Midbrain (tissue), 1 donor: ENCODE measurements at regions not wholly inside any gene's neighbourhood (a gene's known extent, or its start where the extent isn't known, plus 50 kb on each side); places are given as distances from the start of the nearest gene placed in this dataset.

Source experiments
- DNase-seq: peaks from one replicate; lab custom pipeline; 2025; lab: John Stamatoyannopoulos, UW

- peak; percentile 92 for DNase-seq
These were observed 74.3 kb downstream of the RFLNA start for GRCh38 chr12:124369055-124369826.

DNA sequence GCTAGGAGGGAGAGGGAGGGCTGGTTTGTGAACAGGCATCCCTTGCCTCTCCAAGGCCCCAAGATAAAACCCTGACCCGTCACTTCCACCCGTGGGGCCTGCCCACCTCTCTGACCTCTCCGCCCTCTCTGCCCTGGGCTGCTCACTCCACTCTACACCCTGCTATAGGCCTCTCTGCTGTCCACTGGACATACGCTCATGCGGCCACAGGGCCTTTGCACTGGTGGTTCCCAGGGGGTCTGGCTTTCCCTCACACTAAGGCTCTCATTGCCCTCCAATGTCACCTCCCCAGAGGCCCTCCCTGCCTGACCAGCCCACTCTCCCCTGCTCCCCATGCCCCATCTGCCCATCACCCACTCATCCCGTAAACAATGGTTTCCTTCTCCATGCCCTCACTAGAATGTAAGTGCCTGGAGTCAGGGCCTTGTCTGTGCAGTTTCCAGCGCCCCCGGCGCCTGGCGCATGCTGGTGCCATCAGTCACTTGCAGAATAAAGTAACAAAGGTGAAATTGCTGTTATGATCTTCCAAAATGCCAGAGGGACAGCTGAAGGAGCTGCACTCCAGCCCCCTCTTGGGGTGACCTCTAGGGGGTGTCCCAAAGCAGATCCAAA is 73.6 kb downstream of the RFLNA start:
- peak; percentile 39 for DNase-seq

DNA sequence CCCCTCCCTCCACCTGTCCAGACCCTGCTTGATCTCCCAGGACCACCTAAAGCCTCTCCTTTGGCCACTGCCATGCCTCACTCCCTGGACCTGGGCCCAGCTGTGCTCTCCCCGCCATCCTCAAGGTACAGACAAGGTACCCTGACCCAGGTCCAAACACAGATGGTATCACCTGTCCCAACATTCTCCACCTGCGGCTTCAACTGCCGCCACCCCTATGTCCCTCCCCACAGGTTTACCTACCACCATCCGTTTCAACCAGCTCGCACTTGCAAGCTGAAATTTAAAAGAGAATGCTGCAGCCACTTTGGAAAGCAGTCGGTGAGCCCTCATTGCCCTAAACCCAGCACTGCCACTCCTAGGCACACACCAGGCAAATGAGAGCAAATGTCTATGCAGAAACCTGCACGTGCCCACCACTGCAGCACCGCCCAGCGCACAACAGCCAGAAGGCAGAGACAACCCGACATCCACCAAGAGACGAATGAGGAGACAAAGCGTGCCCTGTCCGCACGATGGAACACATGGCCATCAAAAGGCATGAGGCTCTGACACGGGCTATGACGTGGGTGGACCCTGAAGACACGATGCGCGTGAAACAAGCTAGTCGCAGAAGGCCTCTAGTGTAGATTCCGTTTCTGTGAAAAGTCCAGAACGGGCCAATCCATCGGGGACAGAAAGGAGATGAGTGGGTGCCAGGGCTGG is 71.0 kb downstream of the RFLNA start:
- DNase-seq, result peak; percentile 71
